Mesenchymal stem cell (in vitro differentiated cells and primary cell): ENCODE measurements at regions not wholly inside any gene's neighbourhood (a gene's known extent, or its start where the extent isn't known, plus 50 kb on each side); places are given as distances from the start of the nearest gene placed in this dataset.

Experiments
- DNase-seq: peaks from one replicate; pipeline ENCODE4 v3.0.0-alpha.2; 2013
- H2AFZ ChIP-seq: one replicate; pipeline ENCODE4 v1.6.1; 2013; ENCODE audit warnings: low read depth, mild to moderate bottlenecking, control low read depth, inconsistent platforms, low read length, moderate library complexity
- H2AK5ac ChIP-seq: 2 replicates; pipeline ENCODE4 v1.6.1; 2013; ENCODE audit warnings: low read length, moderate library complexity, mild to moderate bottlenecking, inconsistent platforms; ENCODE audit not compliant: severe bottlenecking
- H2BK120ac ChIP-seq: one replicate; pipeline ENCODE4 v1.6.1; 2013; ENCODE audit warnings: low read depth, mild to moderate bottlenecking, inconsistent platforms, low read length, moderate library complexity
- H2BK12ac ChIP-seq, 2 experiments: one replicate each; pipeline ENCODE4 v1.6.1; 2013; ENCODE audit warnings: inconsistent platforms in 2 of 2, low read length in 2 of 2, mild to moderate bottlenecking in 2 of 2, moderate library complexity in 2 of 2, control low read depth in 1 of 2
- H2BK15ac ChIP-seq: one replicate; pipeline ENCODE4 v1.6.1; 2013; ENCODE audit warnings: mild to moderate bottlenecking, low read depth, inconsistent platforms; ENCODE audit not compliant: poor library complexity, severe bottlenecking
- H2BK5ac ChIP-seq: 2 replicates; pipeline ENCODE4 v1.6.1; 2013; ENCODE audit warnings: low read depth, mild to moderate bottlenecking, low read length, control low read depth, inconsistent platforms; ENCODE audit not compliant: poor library complexity, severe bottlenecking
- H3K14ac ChIP-seq, 2 experiments: one replicate each; pipeline ENCODE4 v1.6.1; 2013; ENCODE audit warnings: inconsistent platforms in 2 of 2, low read length in 2 of 2, control low read depth in 1 of 2, mild to moderate bottlenecking in 1 of 2, moderate library complexity in 1 of 2
- H3K18ac ChIP-seq, 2 experiments: one replicate each; pipeline ENCODE4 v1.6.1; 2013; ENCODE audit warnings: inconsistent platforms in 2 of 2, low read length in 2 of 2, control low read depth in 1 of 2, low read depth in 1 of 2, mild to moderate bottlenecking in 1 of 2
- H3K23ac ChIP-seq, 2 experiments: one replicate each; pipeline ENCODE4 v1.6.1; 2013; ENCODE audit warnings: inconsistent platforms in 2 of 2, low read length in 2 of 2, mild to moderate bottlenecking in 2 of 2, moderate library complexity in 2 of 2, control low read depth in 1 of 2
- H3K27ac ChIP-seq: 2 replicates; pipeline ENCODE4 v1.5.1; 2013; ENCODE audit warnings: mild to moderate bottlenecking, moderate library complexity, low read length, control low read depth, inconsistent platforms; ENCODE audit not compliant: poor library complexity, severe bottlenecking
- H3K27me3 ChIP-seq, 2 experiments: 2 replicates each; pipeline versions ENCODE4 v1.6.1 to v1.7.0; 2013; ENCODE audit warnings: low read length in 2 of 2, mild to moderate bottlenecking in 2 of 2, moderate library complexity in 2 of 2, control low read depth in 1 of 2, inconsistent platforms in 1 of 2; ENCODE audit not compliant: control insufficient read depth in 1 of 2, insufficient read depth in 1 of 2
- H3K36me3 ChIP-seq, 2 experiments: 2 replicates each; pipeline versions ENCODE4 v1.6.1 to v1.7.0; 2013; ENCODE audit warnings: low read length in 2 of 2, control low read depth in 1 of 2, inconsistent platforms in 1 of 2, low read depth in 1 of 2, mild to moderate bottlenecking in 1 of 2; ENCODE audit not compliant: insufficient read depth in 2 of 2, control insufficient read depth in 1 of 2
- H3K4ac ChIP-seq, 2 experiments: one replicate each; pipeline ENCODE4 v1.6.1; 2013; ENCODE audit warnings: inconsistent platforms in 2 of 2, low read length in 2 of 2, mild to moderate bottlenecking in 2 of 2, moderate library complexity in 2 of 2, control low read depth in 1 of 2, low read depth in 1 of 2
- H3K4me1 ChIP-seq: 2 replicates; pipeline ENCODE4 v1.6.1; 2013; ENCODE audit warnings: low read depth, low read length, control low read depth; ENCODE audit not compliant: control insufficient read depth, insufficient read depth
- H3K4me2 ChIP-seq: 2 replicates; pipeline ENCODE4 v1.6.1; 2013; ENCODE audit warnings: low read length, mild to moderate bottlenecking, inconsistent platforms; ENCODE audit not compliant: poor library complexity, severe bottlenecking
- H3K4me3 ChIP-seq, 2 experiments: 2 replicates each; pipeline versions ENCODE4 v1.5.1 to v1.7.0; 2013; ENCODE audit warnings: low read length in 2 of 2, mild to moderate bottlenecking in 2 of 2, control low read depth in 1 of 2, low read depth in 1 of 2; ENCODE audit not compliant: insufficient read depth in 1 of 2
- H3K79me1 ChIP-seq: replicated peaks from 2 replicates; pipeline ENCODE4 v1.6.1; 2013; ENCODE audit warnings: mild to moderate bottlenecking, control low read depth, low read length, inconsistent platforms; ENCODE audit not compliant: poor library complexity, severe bottlenecking
- H3K9ac ChIP-seq: 2 replicates; pipeline ENCODE4 v1.7.0; 2013; ENCODE audit warnings: mild to moderate bottlenecking, low read length, moderate library complexity
- H3K9me3 ChIP-seq: 2 replicates; pipeline ENCODE4 v1.7.0; 2013; ENCODE audit warnings: mild to moderate bottlenecking, low read length; ENCODE audit not compliant: control insufficient read depth
- H4K8ac ChIP-seq: one replicate; pipeline ENCODE4 v1.6.1; 2013; ENCODE audit warnings: inconsistent platforms, mild to moderate bottlenecking, low read length, moderate library complexity
- H4K91ac ChIP-seq: one replicate; pipeline ENCODE4 v1.6.1; 2013; ENCODE audit warnings: mild to moderate bottlenecking, low read length, inconsistent platforms
- WGBS: methylation state at CpG from one replicate; pipeline ENCODE4 v1.1.7; 2013; ENCODE audit warnings: mixed read lengths; 5-methylcytosine and 5-hydroxymethylcytosine counted together

DNA sequence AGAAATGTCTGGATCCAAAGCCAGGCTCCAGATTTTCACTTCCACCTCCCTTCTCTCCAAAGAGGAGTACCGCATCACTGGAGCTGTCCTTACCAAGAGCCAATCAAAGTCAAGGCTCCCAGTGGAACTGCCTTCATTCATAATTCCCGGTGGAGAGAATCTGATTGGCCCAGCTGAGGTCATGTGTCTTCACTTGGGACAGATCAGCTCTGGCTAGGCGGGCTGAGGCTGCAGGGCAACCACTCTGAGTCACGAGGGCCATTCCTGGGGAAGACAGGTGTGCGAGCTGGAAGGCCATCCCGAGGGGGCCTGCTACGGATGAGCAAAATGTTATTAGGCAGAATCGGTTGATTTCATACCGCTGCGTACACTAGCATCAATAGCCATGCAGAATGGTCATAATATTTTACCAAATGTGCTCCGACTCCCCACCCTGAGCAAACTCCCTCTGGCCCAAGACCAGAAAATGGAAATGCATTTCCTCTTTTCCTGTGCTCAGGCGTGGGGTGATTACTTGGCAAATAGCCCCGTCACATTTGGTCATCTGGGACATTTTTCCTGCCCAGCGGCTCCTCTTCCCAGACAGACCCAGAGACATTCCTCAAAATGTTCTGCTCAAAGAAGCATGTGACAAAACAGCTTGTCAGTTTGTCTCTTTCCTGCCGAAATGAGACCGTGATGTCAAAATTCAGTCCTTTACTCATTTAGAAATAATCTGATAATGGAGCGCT is 111.1 kb downstream of the AIPL1 start:
- H3K4me2 ChIP-seq = no peak overlapping the region
- 78% methylated on average over 16 of the region's 17 CpGs for WGBS
- H4K91ac ChIP-seq = no peak overlapping the region
- no peak overlapping the region for H3K27ac ChIP-seq
- no peak overlapping the region for H3K4ac ChIP-seq
- H4K8ac ChIP-seq = no peak overlapping the region
- H2AK5ac ChIP-seq = no peak overlapping the region
- H2AFZ ChIP-seq = no peak overlapping the region
- H3K36me3 ChIP-seq = no peaks in the 10 kb centered on the region
- H2BK12ac ChIP-seq = no peak overlapping the region
- H3K9ac ChIP-seq = no peak overlapping the region
- no peaks in the 10 kb centered on the region for H3K9me3 ChIP-seq
- H3K79me1 ChIP-seq = no peaks in the 10 kb centered on the region
- no peak overlapping the region for H3K18ac ChIP-seq
- H3K4me3 ChIP-seq = no peak overlapping the region
- H3K14ac ChIP-seq = no peak overlapping the region
- H3K23ac ChIP-seq = no peak overlapping the region
- H2BK15ac ChIP-seq = no peak overlapping the region
- no peak overlapping the region for H2BK5ac ChIP-seq
- no peak overlapping the region for H2BK120ac ChIP-seq
- H3K27me3 ChIP-seq = peaks cover 0 to 5% of the 10 kb centered on the region in 2 experiments
- no peak for DNase-seq
- H3K4me1 ChIP-seq = no peaks in the 10 kb centered on the region

DNA sequence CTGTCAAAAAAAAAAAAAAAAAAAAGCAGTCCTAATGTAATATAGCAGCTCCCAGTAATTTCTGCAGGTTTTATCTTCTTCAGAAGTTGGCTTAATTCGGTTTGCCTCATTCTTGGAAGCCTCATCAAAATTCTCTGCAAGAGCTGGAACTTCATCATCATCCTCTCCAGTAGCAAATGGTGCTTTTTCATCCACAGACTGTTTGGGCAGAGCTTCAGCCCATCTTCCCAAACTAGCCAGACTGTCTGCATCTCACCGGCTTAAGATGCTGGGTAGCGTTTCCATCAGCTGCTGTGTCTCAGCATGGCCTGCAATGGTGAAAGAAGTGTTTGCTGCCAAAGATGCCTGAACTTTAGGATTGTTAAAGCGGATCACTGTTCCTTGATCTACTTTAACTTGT is 112.6 kb downstream of the AIPL1 start:
- no peak overlapping the region for H4K91ac ChIP-seq
- no peak overlapping the region for H3K4ac ChIP-seq
- no peak overlapping the region for H3K14ac ChIP-seq
- no peak overlapping the region for H3K4me2 ChIP-seq
- no peak overlapping the region for H2BK12ac ChIP-seq
- no peaks in the 10 kb centered on the region for H3K4me1 ChIP-seq
- no peak overlapping the region for H3K4me3 ChIP-seq
- no peaks in the 10 kb centered on the region for H3K9me3 ChIP-seq
- H2BK15ac ChIP-seq = no peak overlapping the region
- H4K8ac ChIP-seq = no peak overlapping the region
- H3K27ac ChIP-seq = no peak overlapping the region
- DNase-seq = no peak
- H2AFZ ChIP-seq = no peak overlapping the region
- no peaks in the 10 kb centered on the region for H3K36me3 ChIP-seq
- no peak overlapping the region for H3K23ac ChIP-seq
- no peak overlapping the region for H2BK5ac ChIP-seq
- 83% methylated on average over 4 of the region's 4 CpGs for WGBS
- no peaks in the 10 kb centered on the region for H3K79me1 ChIP-seq
- no peak overlapping the region for H2AK5ac ChIP-seq
- no peak overlapping the region for H3K18ac ChIP-seq
- H3K9ac ChIP-seq = no peak overlapping the region
- H3K27me3 ChIP-seq = peaks cover 0 to 5% of the 10 kb centered on the region in 2 experiments
- no peak overlapping the region for H2BK120ac ChIP-seq

DNA sequence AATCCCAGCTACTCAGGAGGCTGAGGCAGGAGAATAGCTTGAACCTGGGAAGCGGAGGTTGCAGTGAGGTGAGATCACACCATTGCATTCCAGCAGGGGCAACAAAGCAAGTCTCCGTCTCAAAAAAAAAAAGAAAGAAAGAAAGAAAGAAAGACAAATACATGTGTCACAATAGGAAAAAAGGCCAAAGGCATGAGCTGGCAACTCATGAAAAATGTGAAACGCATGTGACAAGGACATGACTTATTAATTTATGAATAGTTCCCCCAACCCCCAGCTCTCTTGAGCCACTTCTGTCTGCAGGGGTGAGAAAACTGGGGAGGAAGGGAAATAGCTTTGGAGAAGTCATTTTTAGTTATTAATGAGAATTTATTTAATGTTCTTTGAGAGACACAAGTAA is 120.6 kb downstream of the AIPL1 start:
- Histone ChIP-seq H4K8ac (no peak overlapping the region), H3K23ac (no peak overlapping the region), H3K4me2 (no peak overlapping the region), H3K9me3 (no peaks in the 10 kb centered on the region), H3K9ac (no peak overlapping the region), H3K36me3 (no peaks in the 10 kb centered on the region), H3K4me1 (no peaks in the 10 kb centered on the region), H2BK120ac (no peak overlapping the region), H2AK5ac (no peak overlapping the region), H2AFZ (no peak overlapping the region), H3K4me3 (no peak overlapping the region), H3K4ac (no peak overlapping the region), H2BK5ac (no peak overlapping the region), H3K79me1 (no peaks in the 10 kb centered on the region), H2BK12ac (no peak overlapping the region), H3K27ac (no peak overlapping the region), H2BK15ac (no peak overlapping the region), H3K27me3 (peaks cover 0 to 5% of the 10 kb centered on the region in 2 experiments), H4K91ac (no peak overlapping the region), H3K14ac (no peak overlapping the region), H3K18ac (no peak overlapping the region)
- WGBS = 96% methylated on average over 2 of the region's 3 CpGs
- DNase-seq = no peak

DNA sequence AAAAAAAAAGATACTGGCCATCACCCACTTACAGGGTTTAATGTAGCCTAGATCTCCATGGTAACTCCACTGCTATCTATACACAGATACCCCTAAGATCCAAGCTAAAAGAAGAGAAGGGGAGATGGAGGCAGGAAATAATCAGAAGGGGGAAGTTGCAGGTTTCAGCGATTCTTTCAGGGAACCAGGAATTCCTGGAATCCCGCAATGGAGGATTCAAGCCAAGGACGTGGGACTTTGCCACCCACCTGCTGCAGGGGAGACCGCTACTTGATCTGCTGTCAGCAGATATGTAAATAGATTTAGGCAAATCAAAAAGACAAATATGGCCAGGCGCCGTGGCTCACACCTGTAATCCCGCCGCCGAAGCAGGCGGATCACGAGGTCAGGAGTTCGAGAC is 121.1 kb downstream of the AIPL1 start:
- no peak overlapping the region for H2BK120ac ChIP-seq
- no peak overlapping the region for H3K4ac ChIP-seq
- H3K79me1 ChIP-seq = no peaks in the 10 kb centered on the region
- no peak overlapping the region for H3K14ac ChIP-seq
- no peak overlapping the region for H3K18ac ChIP-seq
- H2BK12ac ChIP-seq = no peak overlapping the region
- H3K36me3 ChIP-seq = no peaks in the 10 kb centered on the region
- H3K4me3 ChIP-seq = no peak overlapping the region
- no peak overlapping the region for H2BK15ac ChIP-seq
- no peak overlapping the region for H3K23ac ChIP-seq
- no peak overlapping the region for H2AFZ ChIP-seq
- H2BK5ac ChIP-seq = no peak overlapping the region
- H3K27ac ChIP-seq = no peak overlapping the region
- no peak overlapping the region for H3K4me2 ChIP-seq
- no peak overlapping the region for H4K91ac ChIP-seq
- no peak overlapping the region for H4K8ac ChIP-seq
- H3K27me3 ChIP-seq = peaks cover 0 to 5% of the 10 kb centered on the region in 2 experiments
- H3K9ac ChIP-seq = no peak overlapping the region
- no peak overlapping the region for H2AK5ac ChIP-seq
- DNase-seq = no peak
- WGBS = 88% methylated on average over 11 of the region's 12 CpGs
- no peaks in the 10 kb centered on the region for H3K9me3 ChIP-seq
- no peaks in the 10 kb centered on the region for H3K4me1 ChIP-seq
